Glomerular visceral epithelial cell (primary cell): ENCODE measurements at regions not wholly inside any gene's neighbourhood (a gene's known extent, or its start where the extent isn't known, plus 50 kb on each side); places are given as distances from the start of the nearest gene placed in this dataset.

Experiments
- DNase-seq: peaks from one replicate; pipeline ENCODE4 v3.0.0-alpha.2; 2016; ENCODE audit errors: extremely low spot score

DNA sequence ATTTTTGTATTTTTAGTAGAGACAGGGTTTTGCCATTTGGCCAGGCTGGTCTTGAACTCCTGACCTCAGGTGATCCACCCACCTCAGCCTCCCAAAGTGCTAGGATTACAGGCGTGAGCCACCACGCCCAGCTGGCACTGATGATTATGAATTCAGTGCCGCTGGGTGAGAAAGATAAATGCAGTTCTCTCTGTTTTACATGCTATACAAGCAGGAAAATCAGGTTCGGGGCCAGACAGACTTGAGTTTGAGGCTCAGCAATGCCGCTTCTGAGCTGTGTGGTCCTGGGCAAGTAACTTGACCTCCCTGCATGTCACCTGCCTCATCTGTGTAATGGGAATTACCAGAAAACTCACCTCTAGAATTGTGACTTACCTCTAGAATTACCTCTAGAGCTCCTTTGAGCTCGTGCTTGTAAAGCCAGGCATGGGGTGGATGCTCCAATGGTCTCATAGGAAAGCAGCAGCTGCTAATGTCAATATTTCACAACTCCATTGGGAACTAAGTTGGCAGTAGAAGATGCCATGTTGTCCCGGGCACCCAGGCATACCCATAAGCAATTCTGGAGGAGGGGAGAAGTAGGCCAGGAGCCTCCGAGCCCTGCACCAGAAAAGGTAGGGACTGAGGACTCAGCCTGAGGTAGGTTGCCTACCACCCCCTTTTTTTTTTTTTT lies 119.8 kb upstream of the SLC25A33 start:
- DNase-seq, result no peak

DNA sequence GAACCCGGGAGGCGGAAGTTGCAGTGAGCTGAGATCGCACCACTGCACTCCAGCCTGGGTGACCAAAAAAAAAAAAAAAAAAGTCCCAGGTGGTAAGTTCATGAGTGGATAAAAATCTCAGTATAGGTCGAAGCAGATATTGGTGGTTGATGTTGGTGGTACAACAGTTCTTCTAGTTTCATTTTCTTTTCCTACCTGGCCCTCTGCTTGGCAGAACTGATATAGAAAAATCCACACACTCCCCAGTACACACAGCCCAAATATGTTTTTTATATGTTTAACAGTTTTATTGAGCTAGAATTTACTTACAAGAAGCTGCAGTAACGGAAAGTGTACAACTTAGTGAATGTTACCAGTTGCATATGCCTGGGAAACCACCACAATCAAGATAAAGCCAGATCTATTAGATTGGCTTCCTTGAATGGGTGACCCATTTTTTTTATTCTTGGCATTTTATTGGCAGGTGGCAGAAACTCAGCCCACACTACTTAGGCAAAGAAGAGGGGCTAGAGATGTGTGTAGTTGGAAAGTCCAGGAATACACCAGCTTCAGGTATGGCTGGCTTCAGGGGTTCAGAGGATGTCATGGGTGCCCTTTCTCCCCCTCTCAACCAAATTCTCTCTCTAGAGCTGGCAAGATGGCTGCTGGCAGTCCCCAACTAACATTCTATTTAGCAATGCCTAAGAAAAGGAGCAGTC lies 118.3 kb upstream of the SLC25A33 start:
- DNase-seq, result no peak

DNA sequence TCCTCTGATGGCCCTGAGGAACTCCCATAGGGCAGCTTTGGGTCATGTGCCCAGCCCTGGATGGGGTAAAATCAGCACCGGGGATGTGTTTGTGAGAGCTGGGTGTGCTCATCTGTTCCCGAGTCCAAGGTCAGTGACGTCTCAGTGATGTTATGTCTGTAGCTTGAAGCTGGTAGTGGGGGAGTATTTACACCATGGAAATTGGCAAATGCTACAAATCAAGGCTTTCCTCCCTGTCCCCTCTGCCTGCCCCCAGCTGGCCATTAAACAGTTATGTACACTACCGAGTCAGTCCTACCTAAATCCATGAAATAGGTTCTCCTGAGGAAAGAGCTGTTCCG lies 117.8 kb upstream of the SLC25A33 start:
- DNase-seq, result no peak

DNA sequence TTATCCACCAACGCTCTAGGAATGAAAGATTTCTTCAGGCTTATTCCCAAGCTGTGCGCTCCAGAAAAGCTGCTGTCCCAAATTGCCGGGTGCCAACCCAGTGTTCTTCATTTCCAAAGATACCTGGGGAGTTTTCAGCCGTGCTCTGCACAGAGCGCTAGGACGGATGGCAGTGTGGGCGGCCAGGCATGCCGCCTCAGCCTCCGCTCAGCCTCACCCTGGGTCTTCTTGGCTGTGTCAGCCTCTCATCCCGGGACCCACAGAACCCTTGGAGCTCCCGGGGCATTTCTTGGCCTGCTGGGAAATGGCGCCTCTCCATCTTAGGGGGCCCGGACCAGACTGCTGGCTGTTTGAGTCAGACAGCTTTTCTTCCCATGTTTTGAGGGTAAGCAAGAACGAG lies 116.9 kb upstream of the SLC25A33 start:
- DNase-seq, result no peak

DNA sequence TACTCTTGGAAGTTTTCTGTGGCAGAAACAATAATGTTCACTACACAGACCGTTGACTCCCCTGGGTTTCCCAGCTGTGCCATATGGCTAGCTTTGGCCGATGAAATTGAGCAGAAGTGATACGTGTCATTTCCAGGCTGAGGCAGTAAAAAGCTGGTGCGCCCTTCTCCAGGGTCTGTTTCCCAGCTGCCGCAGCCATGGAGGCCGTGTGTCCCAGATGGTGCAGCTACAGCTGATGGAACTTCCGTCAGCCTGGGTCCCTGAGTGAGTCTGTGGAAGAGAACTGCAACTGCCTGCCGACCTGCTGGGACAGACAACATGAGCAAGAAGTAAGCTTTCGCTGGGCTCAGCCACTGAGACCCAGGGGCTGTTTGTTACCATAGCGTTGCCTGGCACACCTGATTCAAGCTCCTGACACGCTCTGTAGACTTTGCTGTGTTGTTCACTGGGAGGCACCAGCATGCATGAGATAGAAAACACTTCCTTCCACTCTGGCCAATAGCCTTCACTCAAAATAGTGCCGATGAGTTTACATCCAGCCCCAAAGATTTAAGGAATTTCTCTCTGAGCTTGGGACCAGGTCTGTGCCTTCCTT lies 116.3 kb upstream of the SLC25A33 start:
- no peak for DNase-seq

DNA sequence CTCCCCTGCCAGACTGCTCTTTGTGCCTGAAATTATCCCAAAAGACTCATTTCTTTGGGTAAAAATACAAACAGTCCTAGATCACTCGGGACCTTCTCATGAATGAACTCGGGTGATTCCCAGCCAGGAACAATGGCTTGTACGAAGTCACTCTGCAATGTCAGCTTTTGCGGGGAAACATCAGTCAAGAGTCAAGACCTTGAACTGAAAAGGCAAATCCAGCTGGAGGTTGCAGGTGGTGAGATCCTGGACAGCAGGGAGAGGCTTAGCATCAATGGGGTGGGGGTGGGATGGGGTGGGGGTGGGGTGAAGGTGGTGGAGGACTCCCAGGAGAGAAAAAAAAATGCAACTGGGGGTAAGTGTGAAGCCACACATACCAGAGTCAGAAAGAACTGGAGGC lies 115.0 kb upstream of the SLC25A33 start:
- DNase-seq, result no peak

DNA sequence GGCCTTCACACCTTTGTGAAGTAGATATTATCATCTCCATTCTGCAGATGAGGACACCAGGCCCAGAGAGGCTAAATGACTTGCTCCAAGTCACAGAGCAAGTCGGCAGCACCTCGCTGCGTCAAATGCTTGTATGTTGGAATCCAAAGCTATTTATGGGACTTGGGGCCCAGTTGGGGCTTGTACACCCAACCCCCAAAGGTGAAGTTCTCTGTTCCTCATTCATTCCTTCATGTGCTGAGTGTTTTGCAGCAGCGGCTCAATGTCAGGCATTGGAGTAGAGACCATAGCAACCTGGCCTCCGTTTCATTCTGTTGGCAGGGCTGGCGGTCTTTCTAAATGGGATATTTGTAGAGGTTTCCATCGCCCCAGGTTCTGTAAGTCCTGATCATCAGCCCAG lies 113.4 kb upstream of the SLC25A33 start:
- DNase-seq, result no peak

DNA sequence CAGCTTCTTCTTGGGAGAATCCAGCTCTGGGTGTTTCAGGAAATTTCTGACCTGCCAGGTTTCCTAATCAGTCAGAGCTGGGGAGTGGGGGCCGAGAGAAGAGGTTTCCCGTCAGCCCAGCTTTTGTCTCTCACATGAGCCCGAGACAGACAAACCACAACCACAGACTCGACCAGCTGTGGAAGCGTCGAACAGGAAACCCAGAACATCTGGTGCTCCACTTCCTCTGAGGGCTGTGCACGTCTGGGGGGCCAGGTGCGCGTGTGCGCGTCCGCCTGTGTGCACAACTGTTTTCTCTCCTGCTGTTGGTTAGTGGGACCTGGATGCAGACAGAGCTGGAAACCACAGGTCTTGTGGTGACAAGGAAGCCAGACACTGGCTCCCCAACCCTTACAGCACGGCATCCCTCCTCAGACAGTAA lies 113.0 kb upstream of the SLC25A33 start:
- peak; percentile 31 for DNase-seq

DNA sequence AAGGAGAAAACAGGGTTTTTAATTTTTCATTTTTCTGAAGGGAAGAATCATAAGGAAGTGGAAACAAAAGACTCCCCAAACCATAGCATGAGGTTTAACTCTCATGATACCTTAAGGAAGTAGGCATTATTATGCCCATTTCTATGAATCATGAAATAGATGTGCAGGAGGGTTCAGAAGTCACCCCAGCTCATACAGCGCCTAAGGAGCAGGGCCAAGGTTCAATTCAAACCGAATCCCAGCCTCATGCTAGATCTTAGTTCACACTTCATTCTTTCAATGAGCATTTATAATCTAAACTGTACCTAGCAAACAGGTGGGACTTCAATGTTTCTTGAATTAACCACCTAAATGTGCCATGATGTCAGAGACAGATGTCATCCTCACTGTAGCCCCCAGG lies 111.9 kb upstream of the SLC25A33 start:
- no peak for DNase-seq

DNA sequence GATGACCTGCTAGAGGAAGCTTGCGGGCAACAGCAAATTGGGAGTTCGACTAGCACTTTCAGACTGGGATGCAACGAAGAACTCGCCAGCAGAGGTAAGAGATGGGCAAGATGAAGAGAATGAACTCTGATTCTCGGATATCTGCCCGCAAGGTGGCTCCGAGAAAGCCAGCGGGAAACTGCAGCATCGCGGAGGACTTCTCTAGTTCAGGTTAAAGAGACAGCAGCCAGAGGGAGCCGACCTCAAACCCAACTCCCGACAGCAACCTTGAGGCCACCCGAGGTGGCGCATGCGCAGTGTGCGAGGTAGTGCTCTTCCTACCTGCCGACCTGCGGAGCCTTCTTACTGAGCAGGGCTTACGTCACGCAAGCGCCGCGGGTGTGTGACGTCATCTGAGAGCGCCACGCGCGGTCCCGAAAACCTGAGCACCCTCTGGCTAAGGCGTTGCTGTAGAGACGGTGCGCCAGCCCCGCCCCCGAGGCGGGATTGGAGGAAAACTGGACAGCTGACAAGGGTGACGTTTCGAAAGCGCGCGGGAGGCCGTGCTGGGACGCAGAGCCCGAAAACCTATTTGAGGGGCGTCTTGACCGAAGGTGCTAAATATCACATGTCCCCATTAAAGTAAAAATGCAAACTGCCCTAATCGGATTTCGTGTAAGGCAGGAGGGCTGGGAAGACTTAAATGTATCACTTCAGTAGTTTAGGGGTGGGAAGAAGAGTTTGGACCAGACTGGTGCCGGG lies 110.5 kb upstream of the SLC25A33 start:
- DNase-seq, result peak; percentile 100

DNA sequence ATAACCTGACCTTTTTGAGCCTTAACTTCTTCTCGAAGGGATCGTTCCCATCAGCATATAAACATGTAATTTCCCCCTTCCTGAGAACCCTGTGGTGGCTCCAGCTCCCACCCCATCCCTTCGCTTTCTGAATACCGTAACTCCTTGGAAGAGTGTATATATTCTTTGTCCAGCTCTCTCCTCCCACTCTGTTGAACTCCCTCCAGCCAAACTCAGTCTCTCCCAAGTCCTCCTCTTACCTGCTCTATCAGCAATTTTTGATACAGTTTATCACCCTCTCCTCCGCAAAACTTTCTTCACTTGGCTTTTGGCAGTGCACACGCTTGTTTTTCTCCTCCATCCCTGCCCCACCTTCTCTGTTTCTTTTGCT lies 109.9 kb upstream of the SLC25A33 start:
- DNase-seq, result no peak

DNA sequence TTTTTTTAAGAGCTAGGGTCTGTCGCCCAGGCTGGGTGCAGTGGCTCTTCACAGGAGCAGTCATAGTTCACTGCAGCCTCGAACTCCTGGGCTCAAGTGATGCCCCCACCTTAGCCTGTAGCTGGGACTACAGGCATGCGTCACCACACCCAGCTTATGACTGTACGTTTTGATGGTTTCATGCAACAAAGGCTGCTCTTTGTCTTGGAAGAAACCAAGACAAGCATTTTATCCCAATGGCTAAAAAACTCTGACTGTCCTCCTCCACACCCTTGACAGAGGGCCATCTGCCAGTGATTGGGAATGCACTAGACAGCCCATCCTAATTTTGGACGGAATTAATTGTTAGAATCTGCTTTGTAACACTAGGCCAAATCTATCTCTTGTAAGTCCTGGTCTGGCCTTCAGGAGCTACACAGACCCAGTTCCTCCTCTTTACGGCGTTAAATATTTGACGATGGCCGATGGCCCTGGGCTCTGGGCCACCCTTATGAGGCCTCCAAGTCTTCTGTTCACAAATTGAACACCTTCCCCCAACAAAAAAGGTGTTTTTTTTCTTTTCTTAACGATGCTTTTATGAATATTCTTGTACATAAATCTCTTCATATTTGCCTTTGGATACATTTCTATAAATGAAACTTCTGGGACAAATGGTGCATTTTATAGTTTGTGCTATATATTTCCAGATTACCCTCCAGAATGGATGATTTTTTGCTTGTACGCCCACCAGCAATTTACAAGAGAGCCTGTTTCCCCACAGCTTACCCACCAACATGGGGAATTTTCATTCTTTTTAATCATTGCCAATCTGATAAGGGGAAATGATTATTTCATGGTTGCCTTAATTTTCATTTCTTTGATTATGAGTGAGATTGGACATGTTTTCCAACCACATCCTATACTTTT lies 104.8 kb upstream of the SLC25A33 start:
- no peak for DNase-seq

DNA sequence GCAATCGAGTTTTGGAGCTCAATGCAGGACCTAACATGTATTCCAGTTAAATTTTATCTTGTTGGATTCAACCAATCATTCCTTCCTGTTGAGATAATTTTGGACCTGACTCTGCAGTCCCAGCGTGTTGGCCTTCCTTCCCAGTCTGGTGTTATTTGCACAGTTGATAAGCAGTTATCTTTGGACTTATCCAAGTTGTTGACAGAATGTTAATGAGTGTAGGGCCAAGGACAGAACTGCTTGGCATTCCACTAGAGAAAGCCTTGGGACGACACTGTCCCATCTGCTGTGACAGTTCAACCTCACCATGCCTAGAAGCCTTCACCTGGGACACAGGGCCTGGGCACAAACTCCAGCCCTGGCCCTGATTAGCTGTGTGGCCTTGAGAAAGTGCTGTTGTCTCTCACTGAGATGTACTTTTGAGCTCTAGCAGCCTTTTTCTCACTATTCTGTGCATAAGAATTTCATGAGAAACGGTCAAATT lies 104.1 kb upstream of the SLC25A33 start:
- no peak for DNase-seq

DNA sequence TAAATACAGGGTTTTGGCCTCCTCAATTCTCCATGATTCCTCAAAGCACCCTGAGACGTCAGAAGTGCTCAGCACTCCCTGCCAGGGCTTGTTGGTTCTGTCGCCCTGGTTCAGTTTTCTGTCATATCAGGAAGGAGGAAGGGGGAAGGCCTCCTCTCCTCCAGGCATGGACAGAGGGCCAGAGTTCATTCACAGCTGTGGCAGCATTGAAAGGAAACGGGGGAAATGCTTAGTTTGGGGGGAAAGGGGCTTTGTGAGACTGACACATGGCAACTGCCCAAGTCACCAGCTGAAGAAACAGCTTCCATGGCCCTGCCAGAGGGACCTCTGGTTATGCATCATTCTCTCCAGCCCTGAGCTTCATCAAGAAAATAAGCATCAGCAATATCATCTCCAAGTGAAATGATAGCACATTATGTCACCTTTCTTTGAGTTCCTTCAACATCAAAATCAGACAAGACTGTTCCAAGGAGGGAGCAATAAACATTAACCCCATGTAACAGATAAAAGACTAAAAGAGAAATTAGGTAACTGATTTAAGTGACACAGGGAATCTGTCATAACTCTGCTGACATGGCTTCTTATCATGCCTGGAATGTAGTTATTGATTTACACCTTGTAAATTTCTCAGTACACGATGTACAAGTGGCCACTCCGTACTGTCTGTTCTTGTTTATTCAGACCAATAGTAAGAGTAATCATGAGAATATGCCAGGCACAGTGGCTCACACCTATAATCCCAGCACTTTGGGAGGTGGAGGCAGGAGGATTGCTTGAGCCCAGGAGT lies 103.2 kb upstream of the SLC25A33 start:
- no peak for DNase-seq

DNA sequence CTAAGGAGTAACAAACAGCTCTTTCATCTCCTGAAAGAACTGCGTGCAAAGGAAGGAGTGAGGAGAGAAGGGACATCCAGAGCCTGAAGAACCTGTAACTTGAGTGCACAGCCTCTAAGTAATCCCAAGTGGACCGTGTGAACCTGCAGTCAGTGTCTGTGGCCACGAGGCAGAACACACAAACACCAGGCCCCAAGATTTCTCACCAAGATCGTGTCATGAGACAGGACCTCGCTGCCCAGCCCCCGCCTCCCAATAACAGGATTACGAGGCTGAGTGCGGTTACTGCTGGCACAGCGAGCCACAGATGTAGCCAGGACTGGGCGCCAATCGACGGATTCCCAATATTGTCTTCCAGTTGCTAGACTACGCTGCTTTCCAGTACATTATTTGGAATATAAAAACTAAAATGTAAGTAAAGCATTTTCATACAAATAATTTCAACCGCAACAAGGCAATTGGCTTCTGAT lies 101.3 kb upstream of the SLC25A33 start:
- peak; percentile 16 for DNase-seq

DNA sequence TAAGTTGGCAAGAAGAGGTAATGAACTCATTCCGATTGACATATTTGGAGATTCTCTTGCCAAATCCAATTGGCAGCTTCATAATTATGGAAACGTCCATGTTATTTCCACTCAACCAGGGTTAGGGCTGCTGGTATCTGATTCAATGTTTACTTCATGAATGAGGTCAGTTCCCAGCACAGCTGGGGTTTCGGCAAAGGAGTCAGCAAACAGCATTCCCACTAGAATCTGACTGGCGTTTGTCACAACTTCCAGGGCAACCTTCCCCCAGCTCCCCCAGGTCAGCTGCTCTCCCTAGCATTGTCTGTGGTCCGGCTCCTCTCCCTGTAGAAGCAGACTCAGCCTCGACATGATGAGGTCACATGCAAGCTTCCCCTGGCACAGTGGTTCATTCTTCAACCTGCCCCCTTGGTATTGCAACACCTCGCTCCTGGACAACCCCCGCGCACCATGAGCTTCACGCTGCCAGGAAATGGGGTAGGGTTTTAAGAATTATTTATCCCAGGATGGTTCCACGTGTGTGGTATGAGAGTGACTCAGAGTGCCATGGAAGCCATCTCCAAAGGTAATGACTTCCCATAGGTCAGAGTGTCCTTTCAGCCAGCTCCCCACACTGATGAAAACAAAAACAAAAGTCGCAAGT lies 100.7 kb upstream of the SLC25A33 start:
- DNase-seq, result peak; percentile 95

DNA sequence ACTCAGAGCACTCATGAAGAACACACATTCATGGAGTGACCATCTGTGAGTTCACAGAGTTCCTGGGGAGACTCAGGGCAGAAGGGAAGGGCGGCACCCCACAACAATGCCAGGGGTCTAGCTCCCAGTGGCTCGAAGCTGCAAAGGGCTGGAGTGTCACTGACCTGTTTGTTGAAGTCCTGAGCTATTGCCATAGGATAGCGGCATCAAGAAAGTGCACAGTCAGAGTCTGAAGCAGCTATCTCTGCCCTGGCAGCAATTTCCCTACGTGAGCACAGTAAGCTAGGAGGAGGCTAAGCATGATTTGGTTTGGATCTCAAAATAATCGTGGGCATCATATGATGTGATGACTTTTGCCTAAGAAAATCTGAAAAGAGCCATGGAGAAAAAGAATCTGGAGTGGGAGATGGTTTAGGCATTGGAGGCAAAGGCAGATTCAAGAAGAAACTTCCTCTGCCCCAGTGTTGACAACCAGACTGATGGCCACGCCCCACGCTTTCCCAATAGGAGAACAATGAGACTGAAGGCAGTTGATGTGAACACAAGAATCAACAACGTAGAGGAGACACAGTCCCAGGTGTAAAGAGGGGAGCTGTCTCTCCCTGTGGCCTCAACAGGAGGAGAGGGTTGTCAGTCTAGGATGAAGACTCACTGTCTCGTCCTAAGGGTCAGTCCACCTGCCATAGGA lies 100.0 kb upstream of the SLC25A33 start:
- DNase-seq, result no peak

DNA sequence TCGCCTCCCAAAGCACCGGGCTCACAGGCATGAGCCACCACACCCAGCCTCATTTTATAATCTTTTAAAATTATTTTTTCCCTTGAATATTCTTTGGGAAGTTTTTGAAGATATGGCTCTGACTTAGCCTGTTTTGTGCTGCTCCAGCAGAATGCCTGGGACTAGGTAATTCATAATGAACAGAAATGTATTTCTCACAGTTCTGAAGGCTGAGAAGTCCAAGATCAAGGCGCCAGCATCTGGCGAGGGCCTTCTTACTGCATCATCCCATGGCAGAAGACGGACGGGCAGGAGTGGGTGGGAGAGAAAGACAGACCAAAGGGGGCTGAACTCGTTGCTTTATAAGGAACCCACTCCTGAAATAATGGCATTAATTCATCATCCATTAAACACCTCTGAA lies 99.0 kb upstream of the SLC25A33 start:
- DNase-seq, result no peak

DNA sequence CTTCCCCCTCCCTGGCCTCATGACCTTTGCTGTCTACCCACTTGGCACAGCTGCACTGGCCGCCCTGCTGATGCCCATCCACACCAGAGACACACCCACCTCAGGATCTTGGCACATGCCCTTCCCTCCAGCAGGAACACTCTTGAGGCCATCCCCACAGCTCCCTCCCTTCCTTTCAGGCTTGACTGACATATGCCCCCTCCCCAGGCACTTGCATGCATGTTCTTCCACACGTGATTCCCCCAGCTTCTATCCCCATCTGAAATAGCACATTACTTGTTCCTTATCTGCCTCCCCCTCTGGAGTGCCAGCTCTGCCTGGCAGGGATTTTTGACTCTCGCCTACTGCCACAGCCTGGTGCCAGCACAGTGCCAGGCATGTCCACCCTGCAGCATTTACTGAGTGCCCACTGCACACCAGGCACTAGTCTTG lies 98.5 kb upstream of the SLC25A33 start:
- DNase-seq, result no peak
